GM12873 (cell line): ENCODE measurements at regions not wholly inside any gene's neighbourhood (a gene's known extent, or its start where the extent isn't known, plus 50 kb on each side); places are given as distances from the start of the nearest gene placed in this dataset.

ENCODE experiments used
- CTCF ChIP-seq: IDR thresholded peaks from 2 replicates; pipeline ENCODE4 v1.5.1; 2012; ENCODE audit warnings: low read depth, mild to moderate bottlenecking, moderate library complexity, low read length, control low read depth; ENCODE audit not compliant: insufficient read depth; ENCODE audit errors: missing control alignments

GRCh38 chr4:177569434-177569833 lies 127.2 kb upstream of the AGA start:
- TF ChIP-seq CTCF = no peak

- no peak for TF ChIP-seq CTCF
Observed at GRCh38 chr4:177573507-177573906, 131.3 kb upstream of the AGA start.

- TF ChIP-seq CTCF = no peak
Observed at GRCh38 chr4:177574446-177574845, 132.2 kb upstream of the AGA start.

GRCh38 chr4:177579649-177580048 lies 137.4 kb upstream of the AGA start:
- TF ChIP-seq CTCF = no peak

GRCh38 chr4:177582992-177583391 lies 140.8 kb upstream of the AGA start:
- no peak for TF ChIP-seq CTCF

DNA sequence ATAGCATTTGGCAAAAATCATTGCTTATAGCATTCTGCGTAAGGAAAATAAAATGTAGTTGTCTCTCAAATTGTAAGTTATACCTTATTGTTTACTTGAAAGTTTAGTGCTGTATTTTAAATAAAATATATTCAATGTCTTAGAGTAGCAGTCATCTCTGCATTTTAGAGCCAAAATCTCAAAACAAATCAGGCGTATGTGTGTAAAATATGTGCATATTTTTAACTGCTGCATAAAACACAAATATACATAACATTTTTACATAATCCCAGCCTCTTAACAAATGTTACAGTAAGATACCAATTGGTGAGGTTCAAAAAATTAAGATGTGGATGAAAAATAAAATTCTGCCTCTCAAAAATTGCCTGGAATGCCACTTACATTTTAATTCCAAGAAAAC lies 145.8 kb upstream of the AGA start:
- TF ChIP-seq CTCF = no peak

DNA sequence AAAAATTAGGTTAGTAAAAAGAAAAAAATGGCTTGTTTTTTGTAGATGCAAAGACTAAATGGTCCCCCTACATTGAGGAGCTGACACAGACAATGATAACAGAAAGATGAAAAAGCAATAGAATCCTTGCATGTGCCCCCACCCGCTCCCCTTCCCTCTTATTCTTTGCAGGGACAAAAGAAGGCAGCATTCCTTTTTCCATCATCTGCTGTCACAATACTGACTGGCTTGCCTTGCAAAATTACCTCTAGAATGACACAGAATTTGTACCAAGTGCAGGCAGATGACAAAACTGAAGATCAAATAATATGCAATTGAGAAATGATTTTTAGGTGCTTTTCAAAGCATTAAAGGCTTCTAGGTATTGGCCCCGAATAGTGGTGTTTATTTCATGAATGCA lies 153.1 kb upstream of the AGA start:
- no peak for TF ChIP-seq CTCF
